SK-N-SH (cell line): ENCODE measurements at regions not wholly inside any gene's neighbourhood (a gene's known extent, or its start where the extent isn't known, plus 50 kb on each side); places are given as distances from the start of the nearest gene placed in this dataset.

Source experiments
- EZH2phosphoT487 ChIP-seq: fragments of 200-600 bp; sonication (generic); IDR thresholded peaks from 2 replicates; pipeline ENCODE4 v1.6.1; 2017; ENCODE audit warnings: low read depth, mixed run types, mild to moderate bottlenecking, antibody characterized with exemption, moderate library complexity, borderline replicate concordance
- POLR2AphosphoS5 ChIP-seq: IDR thresholded peaks from 2 replicates; pipeline ENCODE4 v1.6.1; 2012; ENCODE audit warnings: low read depth, low read length
- TF ChIP-seq, protein P1 (sequence below): fragments of 200-600 bp; sonication (generic); IDR thresholded peaks from 2 replicates; pipeline ENCODE4 v1.6.1; 2017; ENCODE audit warnings: antibody characterized with exemption, mild to moderate bottlenecking, moderate library complexity

DNA sequence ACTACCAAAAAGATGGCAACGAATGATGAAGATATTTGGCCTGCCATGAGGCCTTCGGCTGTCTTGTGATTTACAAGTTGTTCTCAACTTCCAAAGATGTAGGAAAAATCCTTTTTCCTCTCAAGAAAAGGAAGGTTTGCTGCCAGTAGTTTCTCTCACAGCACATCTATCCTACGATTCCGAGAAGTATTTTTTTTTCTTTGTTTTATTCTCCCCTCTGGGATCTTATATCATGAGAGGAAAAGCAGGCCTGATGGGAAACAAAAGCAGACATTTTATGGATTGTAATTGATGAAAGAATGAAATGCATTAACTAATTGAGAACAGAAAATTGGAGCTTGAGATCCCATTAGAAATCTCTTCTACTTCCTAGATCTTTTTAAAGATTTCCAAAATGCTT, 1197.9 kb upstream of the SEL1L start:
- TF ChIP-seq, protein P1, sequence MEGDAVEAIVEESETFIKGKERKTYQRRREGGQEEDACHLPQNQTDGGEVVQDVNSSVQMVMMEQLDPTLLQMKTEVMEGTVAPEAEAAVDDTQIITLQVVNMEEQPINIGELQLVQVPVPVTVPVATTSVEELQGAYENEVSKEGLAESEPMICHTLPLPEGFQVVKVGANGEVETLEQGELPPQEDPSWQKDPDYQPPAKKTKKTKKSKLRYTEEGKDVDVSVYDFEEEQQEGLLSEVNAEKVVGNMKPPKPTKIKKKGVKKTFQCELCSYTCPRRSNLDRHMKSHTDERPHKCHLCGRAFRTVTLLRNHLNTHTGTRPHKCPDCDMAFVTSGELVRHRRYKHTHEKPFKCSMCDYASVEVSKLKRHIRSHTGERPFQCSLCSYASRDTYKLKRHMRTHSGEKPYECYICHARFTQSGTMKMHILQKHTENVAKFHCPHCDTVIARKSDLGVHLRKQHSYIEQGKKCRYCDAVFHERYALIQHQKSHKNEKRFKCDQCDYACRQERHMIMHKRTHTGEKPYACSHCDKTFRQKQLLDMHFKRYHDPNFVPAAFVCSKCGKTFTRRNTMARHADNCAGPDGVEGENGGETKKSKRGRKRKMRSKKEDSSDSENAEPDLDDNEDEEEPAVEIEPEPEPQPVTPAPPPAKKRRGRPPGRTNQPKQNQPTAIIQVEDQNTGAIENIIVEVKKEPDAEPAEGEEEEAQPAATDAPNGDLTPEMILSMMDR: no peak
- no peak for TF ChIP-seq EZH2phosphoT487
- no peak for TF ChIP-seq POLR2AphosphoS5
